DND-41 (cell line): ENCODE measurements at regions not wholly inside any gene's neighbourhood (a gene's known extent, or its start where the extent isn't known, plus 50 kb on each side); places are given as distances from the start of the nearest gene placed in this dataset.

Source experiments
- CTCF ChIP-seq: IDR thresholded peaks from 2 replicates; pipeline ENCODE4 v1.5.1; 2012; ENCODE audit warnings: borderline replicate concordance, low read length, moderate library complexity, mild to moderate bottlenecking; ENCODE audit not compliant: poor library complexity, severe bottlenecking; ENCODE audit errors: extremely low read depth
- EZH2 ChIP-seq: IDR thresholded peaks from 3 replicates; pipeline ENCODE4 v1.6.1; 2012; ENCODE audit warnings: borderline replicate concordance, low read depth, mild to moderate bottlenecking, moderate library complexity, low read length, inconsistent platforms; ENCODE audit not compliant: severe bottlenecking

DNA sequence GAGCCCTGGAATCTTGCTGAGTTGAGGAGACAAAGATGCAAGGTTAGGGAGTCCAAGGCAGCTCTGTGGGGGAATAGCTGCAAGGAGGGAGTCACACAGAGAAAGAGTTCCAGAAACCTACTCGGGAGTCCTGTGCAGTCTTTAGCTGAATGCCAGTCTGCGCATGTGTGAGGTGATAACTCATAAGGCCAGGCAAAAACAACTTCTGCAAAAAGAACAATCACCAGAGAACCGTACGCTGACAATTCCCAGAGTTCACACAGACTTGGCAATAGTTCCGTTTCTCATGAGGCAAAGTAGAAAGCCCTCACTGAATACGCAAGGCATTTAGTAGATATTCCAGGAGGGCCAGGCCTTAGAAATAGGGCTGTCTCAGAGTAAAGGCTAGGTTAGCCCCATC is 135.2 kb upstream of the TAB2 start:
- no peak for TF ChIP-seq CTCF
- TF ChIP-seq EZH2: no peak
